CD4-positive, alpha-beta T cell treated with Interleukin-17A for 1 hour (primary cell): ENCODE measurements at regions not wholly inside any gene's neighbourhood (a gene's known extent, or its start where the extent isn't known, plus 50 kb on each side); places are given as distances from the start of the nearest gene placed in this dataset.
"Not testable (repeated sequence)": the region's sequence is repeated elsewhere in the genome, so short reads cannot be mapped to it uniquely, and the experiment has no call there.

ENCODE experiments used
- DNase-seq: peaks from one replicate; pipeline ENCODE4 v3.0.0-alpha.2; 2020

DNA sequence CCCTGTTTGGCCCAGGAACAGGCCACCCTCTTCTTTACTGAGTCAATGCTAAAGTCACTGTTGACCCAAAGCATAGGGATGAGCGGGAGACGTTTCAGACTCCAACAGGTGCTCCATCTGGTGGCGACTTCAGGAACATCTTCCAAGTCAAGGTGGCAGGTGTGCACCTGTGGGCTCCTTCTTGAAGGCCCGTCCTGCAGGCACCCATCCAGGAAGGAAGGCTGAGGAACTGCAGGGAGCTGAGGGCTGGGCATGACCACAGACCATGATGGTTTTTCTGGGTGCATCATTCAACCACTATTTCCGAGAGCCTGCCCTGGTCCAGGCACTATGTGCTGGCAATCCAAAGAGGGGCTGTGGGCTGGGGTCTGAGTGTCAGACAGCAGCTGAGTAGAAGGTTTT lies 142.8 kb downstream of the NDUFA10 start:
- DNase-seq = peak; percentile 67

DNA sequence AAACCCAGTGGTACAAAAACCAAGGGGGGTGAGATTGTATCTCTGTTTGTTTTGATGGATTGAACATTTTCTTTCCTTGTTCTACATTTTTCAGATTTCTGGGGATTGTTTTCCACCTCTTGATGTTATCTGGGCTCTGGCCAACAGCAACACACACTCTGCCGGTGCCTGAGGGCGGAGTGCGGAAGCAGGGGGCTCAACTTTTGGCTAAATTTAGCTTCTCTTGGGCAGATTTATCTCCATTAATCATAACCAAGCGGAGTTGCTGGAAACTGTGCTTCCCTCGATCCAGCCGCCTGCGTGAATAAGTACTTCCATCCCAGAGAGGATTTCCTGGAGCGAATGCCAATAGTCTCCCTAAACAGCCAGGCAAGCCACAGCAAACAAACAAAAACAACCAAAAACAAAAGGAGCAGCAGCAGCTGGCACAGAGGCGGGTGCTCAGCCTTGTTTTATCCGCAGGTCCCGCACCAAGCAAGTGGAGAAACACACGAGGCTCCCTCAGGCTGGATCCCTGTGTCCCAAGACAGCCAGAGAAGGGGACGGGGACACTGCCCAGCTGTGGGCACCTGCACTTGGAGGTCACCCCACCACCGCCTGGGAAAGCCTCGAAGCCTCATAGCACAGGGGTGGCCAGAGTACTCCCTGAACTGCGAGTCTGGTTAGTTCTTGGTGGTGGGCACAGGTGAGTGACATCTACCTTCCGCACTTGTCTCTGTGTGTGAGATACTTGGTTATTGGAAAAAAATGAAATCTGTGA lies 143.4 kb downstream of the NDUFA10 start:
- DNase-seq = no peak

DNA sequence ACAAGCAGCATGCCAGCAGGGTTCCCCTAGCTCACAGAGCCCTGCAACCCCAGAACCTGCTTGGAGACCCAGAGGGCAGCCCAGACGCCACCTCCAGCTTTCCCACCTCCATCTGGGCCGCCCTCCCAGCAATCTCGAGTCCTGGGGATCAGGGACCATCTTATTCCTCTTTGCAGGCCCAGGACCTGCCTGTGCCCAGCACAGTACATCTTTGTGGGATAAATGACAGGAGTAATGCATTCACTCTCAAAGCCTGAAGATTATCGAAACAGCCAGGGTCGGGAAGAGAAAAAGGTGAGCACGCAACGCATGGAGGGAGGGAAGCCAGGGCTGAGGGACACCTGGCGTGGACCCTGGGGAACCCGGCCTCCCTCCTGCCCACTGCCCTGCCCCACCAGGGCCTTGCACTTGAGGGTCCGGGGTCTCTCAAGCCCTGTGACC lies 144.1 kb downstream of the NDUFA10 start:
- no peak for DNase-seq

DNA sequence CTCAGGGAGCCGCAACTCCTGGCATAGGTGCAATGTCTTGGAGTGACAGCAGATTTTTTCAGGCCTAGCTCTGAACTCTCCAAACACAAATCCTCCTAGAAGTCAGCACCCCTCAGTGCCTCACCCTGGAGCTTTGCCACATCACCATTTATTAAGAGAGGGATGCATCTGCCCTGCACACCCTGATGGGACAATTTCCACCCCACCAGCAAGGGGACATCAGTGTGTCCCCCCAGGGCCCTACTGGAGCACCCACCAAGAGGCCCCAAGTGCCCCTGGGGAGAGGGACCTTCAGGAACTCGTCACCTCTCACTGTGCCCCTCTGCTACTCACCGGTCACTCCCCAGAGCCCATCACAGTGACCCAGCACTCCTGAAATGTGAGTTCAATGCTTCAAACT lies 144.7 kb downstream of the NDUFA10 start:
- DNase-seq = no peak

DNA sequence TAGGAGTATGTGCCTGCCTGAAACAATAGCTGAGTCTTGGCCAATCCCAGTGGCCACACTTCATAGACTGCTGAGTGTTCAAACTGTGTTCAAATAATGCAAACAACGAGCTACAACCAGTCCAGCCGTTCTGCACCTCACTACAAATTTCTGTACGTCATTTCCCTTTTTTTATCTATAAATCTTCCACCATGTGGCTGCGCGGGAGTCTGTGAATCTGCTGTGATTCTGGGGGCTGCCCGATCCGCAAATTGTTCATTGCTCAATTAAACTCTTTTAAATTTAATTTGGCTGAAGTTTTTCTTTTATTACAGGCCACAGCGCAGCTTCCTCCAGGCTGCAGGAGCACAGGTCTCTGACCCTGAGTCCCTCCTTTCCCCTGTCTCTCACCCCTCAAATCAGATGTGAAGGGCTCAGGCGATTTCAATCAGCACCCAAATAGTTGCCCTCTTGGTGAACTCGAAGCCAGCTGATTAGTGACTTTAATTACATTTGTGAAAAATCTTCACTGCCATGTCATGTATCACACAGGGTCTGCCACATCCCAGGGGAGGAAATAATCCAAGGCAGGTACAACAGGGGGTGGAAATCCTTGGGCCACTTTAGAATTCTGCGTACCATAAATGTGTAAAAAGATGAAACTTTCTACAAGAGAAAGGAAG lies 145.6 kb downstream of the NDUFA10 start:
- DNase-seq = no peak

DNA sequence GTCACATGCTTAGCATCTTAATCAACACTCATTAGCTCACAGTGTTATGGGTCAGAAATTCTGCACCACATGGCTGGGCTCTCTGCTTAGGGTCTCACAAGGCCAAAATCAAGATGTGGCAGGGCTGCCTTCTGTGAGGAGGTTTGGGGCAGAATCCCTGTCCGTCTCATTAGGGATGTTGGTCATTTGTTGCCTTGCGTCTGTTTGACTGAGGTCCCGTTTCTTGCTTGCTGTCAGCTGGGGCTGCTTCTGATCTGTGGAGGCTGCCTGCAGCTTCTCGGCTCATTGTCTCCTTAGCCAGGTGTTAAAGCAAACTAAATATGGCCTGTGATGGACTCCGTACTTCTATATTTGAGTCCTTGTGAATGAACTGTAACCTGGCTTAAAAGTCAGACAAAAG lies 146.5 kb downstream of the NDUFA10 start:
- DNase-seq = no peak

DNA sequence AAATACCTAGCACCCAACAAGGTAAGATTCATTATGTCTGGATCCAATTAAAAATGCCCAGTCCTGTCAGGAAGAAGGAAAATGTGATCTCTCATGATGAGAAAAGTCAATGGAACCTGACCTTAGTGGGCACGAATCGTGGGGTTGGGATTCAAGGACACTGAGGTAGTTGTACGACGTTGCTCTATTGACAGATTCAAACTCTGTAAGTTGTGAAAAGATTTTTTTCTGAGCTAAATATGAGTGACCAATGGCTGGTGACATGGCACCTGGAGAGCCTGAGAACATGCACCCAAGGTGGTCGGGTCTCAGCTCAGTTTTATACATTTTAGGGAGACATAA lies 148.2 kb downstream of the NDUFA10 start:
- DNase-seq = no peak

DNA sequence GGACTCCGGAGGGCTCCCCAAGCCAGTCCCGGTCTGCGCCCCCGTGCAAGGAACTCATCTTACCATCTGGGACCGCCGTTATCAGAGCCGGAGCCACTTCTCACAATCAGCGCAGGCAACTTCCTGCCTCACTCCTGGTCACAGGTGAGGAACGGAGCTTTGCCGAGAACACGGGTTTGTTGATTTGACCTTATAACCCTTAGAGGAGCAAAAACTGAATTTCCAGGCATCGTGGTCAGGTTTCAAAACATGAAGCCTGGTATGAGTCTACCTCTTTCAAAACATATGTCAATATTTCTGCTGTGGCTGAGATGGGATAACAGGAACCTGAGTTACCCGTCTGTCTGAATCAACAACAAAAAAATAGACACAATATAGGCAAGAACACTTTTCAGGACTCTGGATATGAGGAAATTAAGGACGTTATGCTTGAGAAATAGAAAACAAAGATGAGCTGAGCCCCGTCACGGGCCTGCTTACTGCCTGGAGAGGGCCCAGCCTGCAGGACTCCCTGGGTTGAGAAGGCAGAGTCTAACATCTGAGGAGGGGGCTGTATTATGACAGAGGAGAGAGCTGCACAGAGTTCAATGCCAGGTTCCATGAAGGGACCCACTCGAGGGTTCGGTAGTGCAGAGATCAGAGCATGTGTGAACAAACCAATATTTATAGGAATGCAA lies 148.7 kb downstream of the NDUFA10 start:
- no peak for DNase-seq

DNA sequence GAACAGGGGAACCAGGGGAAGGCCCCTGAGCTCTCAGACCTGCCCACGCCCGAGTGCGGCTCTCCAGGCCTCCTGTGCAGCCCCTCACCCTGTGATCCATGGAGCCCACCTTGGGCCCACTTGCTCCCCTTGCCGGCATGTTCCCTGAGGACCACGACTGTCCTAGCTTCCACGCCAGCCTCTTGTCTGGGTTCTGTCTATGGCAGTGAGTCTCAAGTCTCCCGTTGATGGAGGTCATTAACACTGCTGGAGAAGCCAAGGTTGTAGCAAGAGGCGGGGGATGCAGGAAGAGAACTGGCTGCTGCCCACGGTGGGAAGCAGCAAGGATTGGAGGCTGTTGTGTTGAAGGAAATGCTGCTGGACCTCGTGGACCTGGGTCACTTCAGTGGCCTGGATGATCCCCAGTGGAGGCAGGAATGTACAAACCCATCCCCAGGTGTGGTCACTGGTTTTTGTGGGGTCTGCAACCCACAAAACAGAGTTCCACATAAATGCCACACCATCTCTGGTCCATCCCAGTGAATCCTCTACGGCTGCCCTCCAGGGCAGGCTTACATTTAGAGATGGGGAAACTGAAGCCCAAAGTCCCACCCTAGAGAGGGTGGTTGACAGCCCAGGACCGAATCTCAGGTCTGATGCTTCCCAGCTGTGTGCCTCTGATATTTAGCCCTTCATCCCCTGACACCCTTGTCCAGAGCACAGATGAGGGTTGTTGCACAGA lies 150.3 kb downstream of the NDUFA10 start:
- DNase-seq = no peak

DNA sequence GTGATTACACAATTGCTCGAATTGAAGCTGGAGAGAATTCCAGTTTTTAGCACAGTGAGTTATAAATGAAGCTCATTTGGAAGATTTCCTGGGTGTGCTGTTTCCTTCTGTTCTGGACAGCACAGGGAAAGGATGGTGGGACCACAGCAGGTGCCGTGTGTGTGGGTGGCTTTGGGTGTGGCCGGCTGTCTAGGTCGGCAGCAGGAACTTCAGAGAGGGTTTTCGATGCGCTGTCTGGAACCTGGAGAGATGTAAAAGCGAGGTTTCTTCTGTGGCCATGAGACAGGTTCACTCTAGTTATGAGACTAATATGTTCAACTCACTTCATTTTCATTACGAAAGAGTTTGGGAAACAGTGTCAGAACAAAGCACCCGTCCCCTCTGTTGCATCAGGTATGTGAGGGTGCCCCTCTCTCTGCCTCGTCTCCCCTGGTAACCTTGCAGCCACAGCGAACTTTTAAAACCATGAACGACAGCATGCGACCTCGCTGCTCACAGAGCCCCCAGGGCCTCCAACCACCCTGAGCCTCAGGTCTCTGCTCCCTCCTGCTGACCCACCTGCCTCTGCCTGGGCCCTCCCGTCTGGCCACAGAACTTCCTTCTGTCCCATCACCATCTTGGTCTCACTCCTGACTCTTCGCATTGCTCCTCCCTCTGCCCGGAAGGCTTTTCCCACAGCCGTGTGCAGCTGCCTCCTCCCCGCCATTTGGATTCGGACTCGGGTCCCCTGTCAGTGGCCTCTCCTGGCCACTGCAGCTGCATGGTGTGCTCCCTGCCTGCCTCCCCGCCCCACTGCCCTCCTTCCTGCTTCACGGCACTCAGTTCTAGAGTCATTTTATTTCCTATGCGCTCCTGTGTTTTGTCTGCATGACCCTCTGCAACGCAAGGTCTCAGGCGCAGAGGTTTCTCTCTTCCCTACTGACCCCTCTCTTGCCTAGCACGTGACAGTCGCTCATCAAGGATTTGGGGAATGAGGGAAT lies 151.2 kb downstream of the NDUFA10 start:
- DNase-seq = no peak

DNA sequence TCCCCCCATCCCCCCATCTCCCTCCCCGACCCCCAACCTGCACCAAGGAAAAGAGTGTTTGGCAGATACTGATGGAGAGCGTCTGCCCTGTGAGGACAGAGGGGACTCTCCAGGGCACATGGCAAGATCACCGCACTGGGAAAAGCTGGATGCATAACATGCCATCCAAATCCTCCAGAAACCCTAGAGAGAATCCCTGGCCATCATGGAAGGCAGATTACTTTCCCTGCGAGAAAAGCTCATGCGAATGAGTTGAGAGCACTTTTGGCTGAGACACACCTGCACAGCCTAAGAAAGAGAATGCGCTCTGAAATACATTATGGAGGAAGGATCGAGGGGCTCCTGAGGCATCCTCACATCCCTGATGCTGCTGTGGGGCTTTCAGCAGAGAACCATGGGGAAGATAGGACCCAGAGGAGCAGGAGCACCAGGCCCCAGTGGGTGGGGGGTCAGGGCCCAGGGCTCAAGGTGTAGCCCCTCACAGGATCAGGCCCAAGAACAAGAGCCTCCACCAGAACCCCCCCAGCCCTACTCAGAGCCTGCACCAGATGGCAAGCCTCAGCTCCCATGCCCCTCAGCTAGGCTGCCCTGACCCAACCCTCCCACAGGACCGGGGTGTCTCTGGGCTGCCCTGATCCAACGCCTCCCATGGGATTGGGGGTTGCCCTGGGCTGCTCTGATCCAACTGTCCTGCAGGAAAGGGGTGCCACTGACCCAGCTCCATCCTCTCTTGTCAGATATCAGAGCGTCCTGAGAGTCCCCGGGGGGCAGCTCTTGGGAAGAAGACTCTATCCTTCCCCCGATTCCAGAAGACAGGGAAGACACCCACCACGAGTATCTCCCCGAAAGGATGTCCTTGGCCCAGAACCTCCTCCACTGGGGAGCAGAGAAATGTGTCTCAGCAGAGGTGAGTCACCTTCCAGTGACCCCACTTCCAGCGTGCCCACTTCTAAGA lies 153.4 kb downstream of the NDUFA10 start:
- DNase-seq = no peak

DNA sequence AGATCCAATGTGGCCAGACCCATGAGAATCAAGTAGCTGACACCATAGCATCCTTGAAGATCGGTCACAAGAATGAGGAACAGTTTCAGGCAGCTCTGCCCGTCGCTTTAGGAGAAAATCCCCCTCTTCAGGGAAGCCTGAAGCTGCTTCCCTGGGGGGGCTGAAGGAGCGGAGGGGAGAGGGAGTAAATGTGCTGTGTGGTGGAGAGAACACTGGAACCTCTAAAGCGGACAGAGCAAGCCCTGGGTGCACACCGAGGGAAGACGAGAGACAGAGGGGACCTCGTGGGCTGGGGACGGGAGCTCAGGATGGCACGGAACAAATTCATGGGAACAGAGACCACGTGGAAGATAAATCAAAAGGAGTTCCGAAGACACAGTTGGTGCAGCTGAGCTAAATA lies 154.3 kb downstream of the NDUFA10 start:
- DNase-seq = no peak

DNA sequence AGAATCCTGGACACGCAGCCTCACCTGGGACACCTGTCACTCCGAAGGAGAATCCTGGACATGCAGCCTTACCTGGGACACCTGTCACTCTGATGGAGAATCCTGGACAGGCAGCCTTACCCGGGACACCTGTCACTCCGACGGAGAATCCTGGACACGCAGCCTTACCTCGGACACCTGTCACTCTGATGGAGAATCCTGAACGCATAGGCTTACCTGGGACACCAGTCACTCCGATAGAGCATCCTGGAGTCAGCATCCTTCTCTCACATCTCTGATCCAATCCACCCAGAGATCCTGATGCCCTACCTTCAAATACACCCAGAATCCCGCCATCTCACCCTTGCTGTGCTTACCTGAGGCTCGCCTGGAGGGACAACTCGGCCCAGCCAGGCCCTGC lies 154.9 kb downstream of the NDUFA10 start:
- DNase-seq = no peak

DNA sequence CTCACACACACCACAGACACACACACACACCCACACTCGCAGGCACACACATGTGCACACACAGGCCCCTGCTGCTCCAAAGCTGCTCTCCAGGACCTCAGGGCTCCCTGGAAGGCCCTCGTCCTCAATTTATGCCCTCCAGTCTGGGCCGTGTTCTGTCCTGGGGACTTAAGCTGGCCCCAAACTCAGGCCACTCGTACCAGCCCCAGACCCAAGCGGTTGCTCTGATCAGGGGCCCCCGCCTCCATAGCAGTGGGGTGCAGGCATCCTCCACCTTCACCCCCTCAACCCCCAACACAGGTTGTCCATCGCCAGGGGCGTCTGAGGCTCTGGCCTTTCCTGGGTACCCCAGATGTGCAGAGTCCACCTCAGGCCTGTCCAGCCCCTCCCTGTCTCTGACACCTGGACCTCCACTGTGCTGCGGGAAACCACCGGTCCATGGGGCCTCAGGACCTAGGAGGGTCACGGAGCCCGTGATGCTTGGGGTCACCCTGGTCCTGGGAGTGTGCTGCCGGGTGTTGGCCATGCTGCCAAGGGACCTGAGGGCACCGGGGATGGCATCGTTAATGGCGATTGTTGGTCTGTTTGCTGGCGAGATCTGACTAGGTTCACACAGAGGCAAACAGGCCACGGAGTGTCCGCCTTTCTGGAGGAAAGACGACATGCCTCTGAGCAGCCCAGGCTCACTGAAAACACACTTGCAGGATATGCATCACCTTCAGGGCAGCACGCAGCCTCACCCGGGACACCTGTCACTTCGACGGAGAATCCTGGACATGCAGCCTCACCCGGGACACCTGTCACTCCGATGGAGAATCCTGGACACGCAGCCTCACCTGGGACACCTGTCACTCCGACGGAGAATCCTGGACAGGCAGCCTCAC lies 155.6 kb downstream of the NDUFA10 start:
- no peak for DNase-seq

DNA sequence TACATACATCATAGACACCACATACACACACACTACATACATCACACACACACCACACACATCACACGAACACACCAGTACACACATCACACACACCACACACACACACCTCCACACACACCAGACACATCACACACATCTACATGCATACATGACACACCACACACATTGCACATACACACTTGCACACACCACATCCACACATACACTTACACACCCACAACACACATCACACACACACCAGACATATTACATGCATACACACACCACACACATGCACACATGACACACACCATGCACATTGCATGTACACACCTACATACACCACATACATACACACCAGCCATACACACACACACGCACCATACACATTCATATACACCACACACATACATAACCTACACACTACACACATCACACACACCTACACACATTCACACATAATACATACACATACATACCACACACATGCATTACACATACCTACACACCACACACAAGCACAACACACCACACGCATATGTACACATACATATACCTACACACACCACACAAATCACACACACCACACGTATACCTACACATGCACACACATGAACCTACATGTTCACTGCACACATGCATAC lies 156.5 kb downstream of the NDUFA10 start:
- DNase-seq = no peak

DNA sequence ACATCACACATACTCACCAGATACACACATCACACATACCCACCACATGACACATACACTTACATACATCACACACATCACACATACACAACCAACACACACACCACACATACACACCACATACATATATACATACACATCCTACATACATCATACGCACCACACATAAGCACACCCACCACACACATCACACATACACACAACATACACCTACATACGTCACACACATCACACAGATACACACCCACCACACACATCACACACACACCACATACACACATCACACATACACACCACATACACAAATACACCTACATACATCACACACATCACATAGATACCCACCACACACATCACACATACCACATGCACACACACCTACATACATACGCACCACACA lies 158.4 kb downstream of the NDUFA10 start:
- DNase-seq = no peak

DNA sequence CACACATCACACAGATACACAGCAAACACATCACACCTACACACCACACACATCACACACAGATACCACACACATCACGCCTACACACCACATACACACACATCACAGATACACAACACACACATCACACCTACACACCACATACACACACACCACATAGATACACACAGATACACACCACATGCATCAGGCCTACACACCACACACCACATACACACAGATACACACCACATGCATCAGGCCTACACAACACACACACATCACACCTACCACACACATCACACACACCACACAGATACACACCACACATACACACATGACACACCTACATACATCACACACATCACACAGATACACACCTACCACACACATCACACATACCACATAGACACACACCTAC lies 158.8 kb downstream of the NDUFA10 start:
- no peak for DNase-seq

DNA sequence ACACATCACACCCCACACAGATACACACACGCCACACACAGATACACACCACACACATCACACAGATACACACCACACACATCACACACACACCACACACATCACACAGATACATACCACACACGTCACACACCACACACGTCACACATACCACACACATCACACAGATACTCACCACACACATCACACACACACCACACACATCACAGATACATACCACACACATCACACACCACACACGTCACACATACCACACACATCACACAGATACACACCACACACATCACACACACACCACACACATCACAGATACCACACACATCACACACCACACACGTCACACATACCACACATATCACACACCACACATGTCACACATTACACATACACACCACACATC lies 159.3 kb downstream of the NDUFA10 start:
- DNase-seq = not testable (repeated sequence)

DNA sequence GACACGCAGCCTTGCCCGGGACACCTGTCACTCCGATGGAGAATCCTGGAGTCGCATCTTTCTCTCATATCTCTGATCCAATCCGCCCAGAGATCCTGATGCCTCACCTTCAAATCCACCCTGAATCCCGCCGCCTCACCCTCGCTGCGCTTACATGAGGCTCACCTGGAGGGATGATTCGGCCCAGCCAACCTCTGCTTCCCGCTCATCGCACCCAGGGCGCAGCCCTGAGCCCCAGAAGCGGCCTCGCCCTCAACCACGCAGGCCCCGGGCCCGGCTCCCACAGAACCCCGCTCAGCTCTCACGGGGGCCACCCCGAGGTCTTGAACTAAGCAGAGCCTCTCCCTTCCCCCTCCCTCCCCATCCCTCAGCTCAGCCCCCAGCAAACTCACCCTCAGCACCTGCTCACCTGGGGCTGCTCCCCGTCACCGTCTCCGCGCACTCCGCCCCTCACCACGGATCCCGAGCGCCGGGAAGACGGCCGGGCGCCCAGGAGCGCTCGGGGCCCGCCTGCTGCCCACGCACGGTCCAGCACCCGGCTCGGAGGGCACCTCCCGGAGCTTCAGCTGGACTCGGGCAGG lies 160.0 kb downstream of the NDUFA10 start:
- DNase-seq = no peak
